NT2/D1 (cell line): ENCODE measurements at regions not wholly inside any gene's neighbourhood (a gene's known extent, or its start where the extent isn't known, plus 50 kb on each side); places are given as distances from the start of the nearest gene placed in this dataset.

Experiments used
- SUZ12 ChIP-seq: IDR thresholded peaks from 2 replicates; pipeline ENCODE4 v1.6.1; 2011; ENCODE audit not compliant: insufficient read length, insufficient read depth; ENCODE audit errors: extremely low read depth
- YY1 ChIP-seq: IDR thresholded peaks from 2 replicates; pipeline ENCODE4 v1.6.1; 2011; ENCODE audit not compliant: insufficient read length, insufficient read depth
- ZNF274 ChIP-seq: IDR thresholded peaks from 2 replicates; pipeline ENCODE4 v1.6.1; 2011; ENCODE audit warnings: mild to moderate bottlenecking, low read depth, low read length

DNA sequence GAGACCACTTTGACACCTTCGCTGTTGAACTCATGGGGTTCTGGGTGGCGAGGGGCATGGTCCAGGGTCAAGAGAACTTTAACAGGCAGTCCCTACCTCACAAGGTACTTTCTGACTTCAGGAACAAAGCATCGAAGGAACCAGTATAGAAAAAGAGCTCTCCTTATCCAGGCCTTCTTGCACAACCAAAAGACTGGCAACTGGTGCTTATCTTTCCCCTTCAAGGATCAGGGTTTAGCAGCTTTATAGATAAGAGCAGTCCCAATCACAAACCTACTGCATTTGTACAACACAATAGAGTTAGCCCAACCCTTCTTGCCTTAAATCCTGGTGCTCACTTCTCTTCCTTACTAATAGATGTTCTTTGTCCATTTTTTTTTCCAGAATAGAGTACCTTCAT lies 116.3 kb downstream of the SNX5 start:
- no peak for TF ChIP-seq ZNF274
- TF ChIP-seq YY1, result no peak
- TF ChIP-seq SUZ12, result no peak
